Suprapubic skin (tissue), 3 donors: ENCODE measurements at regions not wholly inside any gene's neighbourhood (a gene's known extent, or its start where the extent isn't known, plus 50 kb on each side); places are given as distances from the start of the nearest gene placed in this dataset.

Source experiments
- POLR2A ChIP-seq, 2 donors: fragments of 450-650 bp; IDR thresholded peaks; one replicate each; pipeline ENCODE4 v1.6.1; 2017; ENCODE audit warnings: antibody characterized with exemption in 2 of 2, mild to moderate bottlenecking in 2 of 2, moderate library complexity in 2 of 2
- TF ChIP-seq, protein P1 (sequence below), 2 donors: fragments of 200-600 bp in 1 of 2; fragments of 450-650 bp in 1 of 2; sonication (generic) in 1 of 2; IDR thresholded peaks; one replicate each; pipeline ENCODE4 v1.5.1; 2016 to 2019; ENCODE audit warnings: antibody characterized with exemption in 2 of 2, mild to moderate bottlenecking in 1 of 2, moderate library complexity in 1 of 2

DNA sequence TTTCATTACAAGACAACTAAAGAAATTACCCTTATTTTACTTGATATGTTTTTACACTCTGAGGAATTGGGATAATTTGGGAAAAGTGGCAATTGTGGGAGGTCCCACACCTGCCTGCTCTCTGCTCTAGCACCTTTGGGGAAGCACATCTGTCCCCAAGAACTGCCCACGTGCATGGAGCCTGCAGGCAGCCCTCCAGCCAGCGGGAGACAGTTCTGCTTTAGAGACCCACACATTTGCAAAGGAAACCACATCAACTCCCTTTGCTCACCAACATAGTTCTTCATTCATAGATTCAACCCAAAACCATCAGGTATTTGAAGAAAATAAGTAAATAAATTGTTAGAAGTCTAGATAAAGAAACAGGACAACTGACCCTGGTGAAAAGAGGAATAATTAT, 239.9 kb upstream of the ID2 start:
- TF ChIP-seq, protein P1, sequence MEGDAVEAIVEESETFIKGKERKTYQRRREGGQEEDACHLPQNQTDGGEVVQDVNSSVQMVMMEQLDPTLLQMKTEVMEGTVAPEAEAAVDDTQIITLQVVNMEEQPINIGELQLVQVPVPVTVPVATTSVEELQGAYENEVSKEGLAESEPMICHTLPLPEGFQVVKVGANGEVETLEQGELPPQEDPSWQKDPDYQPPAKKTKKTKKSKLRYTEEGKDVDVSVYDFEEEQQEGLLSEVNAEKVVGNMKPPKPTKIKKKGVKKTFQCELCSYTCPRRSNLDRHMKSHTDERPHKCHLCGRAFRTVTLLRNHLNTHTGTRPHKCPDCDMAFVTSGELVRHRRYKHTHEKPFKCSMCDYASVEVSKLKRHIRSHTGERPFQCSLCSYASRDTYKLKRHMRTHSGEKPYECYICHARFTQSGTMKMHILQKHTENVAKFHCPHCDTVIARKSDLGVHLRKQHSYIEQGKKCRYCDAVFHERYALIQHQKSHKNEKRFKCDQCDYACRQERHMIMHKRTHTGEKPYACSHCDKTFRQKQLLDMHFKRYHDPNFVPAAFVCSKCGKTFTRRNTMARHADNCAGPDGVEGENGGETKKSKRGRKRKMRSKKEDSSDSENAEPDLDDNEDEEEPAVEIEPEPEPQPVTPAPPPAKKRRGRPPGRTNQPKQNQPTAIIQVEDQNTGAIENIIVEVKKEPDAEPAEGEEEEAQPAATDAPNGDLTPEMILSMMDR (IDR thresholded peaks at IDR 0.05) = no peak
- TF ChIP-seq POLR2A (IDR thresholded peaks at IDR 0.05) = no peak
